ENCODE measurements at regions not wholly inside any gene's neighbourhood (a gene's known extent, or its start where the extent isn't known, plus 50 kb on each side); places are given as distances from the start of the nearest gene placed in this dataset.

GRCh38 chr1:87165177-87165576 lies 163.5 kb upstream of the LMO4 start:
- DNase-seq (ENCODE audit: low spot score): no peak

GRCh38 chr1:87167157-87167789 lies 161.4 kb upstream of the LMO4 start:
- DNase-seq (ENCODE audit: low spot score): no peak

- DNase-seq (ENCODE audit: low spot score): no peak
These were observed 160.7 kb upstream of the LMO4 start for GRCh38 chr1:87167848-87168525.

GRCh38 chr1:87169263-87169910 lies 159.3 kb upstream of the LMO4 start:
- no peak for DNase-seq (ENCODE audit: low spot score)

- DNase-seq (ENCODE audit: low spot score): no peak
These were observed 158.5 kb upstream of the LMO4 start for GRCh38 chr1:87170157-87170556.

GRCh38 chr1:87170931-87171598 lies 157.6 kb upstream of the LMO4 start:
- DNase-seq (ENCODE audit: low spot score): no peak

GRCh38 chr1:87173231-87173630 lies 155.4 kb upstream of the LMO4 start:
- DNase-seq (ENCODE audit: low spot score): no peak

GRCh38 chr1:87174724-87175245 lies 153.9 kb upstream of the LMO4 start:
- DNase-seq (ENCODE audit: low spot score): no peak

- no peak for DNase-seq (ENCODE audit: low spot score)
These were observed 152.6 kb upstream of the LMO4 start for GRCh38 chr1:87176087-87176486.

- DNase-seq (ENCODE audit: low spot score): no peak
These were observed 152.2 kb upstream of the LMO4 start for GRCh38 chr1:87176514-87176913.

- no peak for DNase-seq (ENCODE audit: low spot score)
These were observed 150.2 kb upstream of the LMO4 start for GRCh38 chr1:87178441-87178840.

GRCh38 chr1:87179076-87179810 lies 149.4 kb upstream of the LMO4 start:
- no peak for DNase-seq (ENCODE audit: low spot score)

GRCh38 chr1:87179851-87180519 lies 148.7 kb upstream of the LMO4 start:
- DNase-seq (ENCODE audit: low spot score): no peak

- DNase-seq (ENCODE audit: low spot score): no peak
These were observed 148.0 kb upstream of the LMO4 start for GRCh38 chr1:87180682-87181081.

- DNase-seq (ENCODE audit: low spot score): no peak
These were observed 146.1 kb upstream of the LMO4 start for GRCh38 chr1:87182611-87183010.

GRCh38 chr1:87185077-87185476 lies 143.6 kb upstream of the LMO4 start:
- no peak for DNase-seq (ENCODE audit: low spot score)

- no peak for DNase-seq (ENCODE audit: low spot score)
These were observed 142.3 kb upstream of the LMO4 start for GRCh38 chr1:87186346-87186745.

- no peak for DNase-seq (ENCODE audit: low spot score)
These were observed 140.0 kb upstream of the LMO4 start for GRCh38 chr1:87188640-87189039.

GRCh38 chr1:87190402-87190801 lies 138.3 kb upstream of the LMO4 start:
- no peak for DNase-seq (ENCODE audit: low spot score)

- no peak for DNase-seq (ENCODE audit: low spot score)
These were observed 137.0 kb upstream of the LMO4 start for GRCh38 chr1:87191646-87192045.

- DNase-seq (ENCODE audit: low spot score): no peak
These were observed 134.4 kb upstream of the LMO4 start for GRCh38 chr1:87194271-87194774.

All from AG08395 (cell line).